Midbrain (tissue), 1 donor: ENCODE measurements at regions not wholly inside any gene's neighbourhood (a gene's known extent, or its start where the extent isn't known, plus 50 kb on each side); places are given as distances from the start of the nearest gene placed in this dataset.
"Not testable (repeated sequence)": the region's sequence is repeated elsewhere in the genome, so short reads cannot be mapped to it uniquely, and the experiment has no call there.

Experiments
- DNase-seq: peaks from one replicate; lab custom pipeline; 2025; lab: John Stamatoyannopoulos, UW

DNA sequence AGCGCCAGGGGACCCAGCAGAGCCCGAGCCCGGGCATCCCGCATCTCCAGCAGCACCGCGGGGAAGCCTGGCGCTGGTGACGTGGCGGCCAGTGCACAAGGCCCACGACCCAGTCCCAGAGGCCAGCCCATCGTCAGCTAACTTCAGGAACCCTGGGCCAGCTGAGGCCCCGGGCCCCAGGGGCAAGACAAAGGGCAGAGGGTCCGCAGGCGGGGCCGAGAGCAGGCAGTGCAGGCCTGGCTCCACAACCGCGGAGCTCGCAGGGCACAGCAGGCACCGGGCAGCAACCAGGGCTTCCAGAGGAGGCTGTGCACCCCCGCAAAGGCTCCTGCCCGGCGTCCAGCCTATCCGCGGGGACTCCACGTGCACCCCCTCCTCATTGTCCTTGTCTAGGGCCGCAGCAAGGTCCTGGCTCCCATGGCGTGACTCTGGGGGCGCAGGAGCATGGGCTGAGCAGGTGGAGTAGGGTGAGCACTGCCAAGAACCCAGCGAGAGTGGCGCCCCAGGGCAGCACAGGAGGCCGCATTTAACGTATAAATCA is 352.5 kb downstream of the KCNJ18 start:
- not testable (repeated sequence) for DNase-seq

GRCh38 chr17:22047521-22047920 is 355.2 kb downstream of the KCNJ18 start:
- not testable (repeated sequence) for DNase-seq

DNA sequence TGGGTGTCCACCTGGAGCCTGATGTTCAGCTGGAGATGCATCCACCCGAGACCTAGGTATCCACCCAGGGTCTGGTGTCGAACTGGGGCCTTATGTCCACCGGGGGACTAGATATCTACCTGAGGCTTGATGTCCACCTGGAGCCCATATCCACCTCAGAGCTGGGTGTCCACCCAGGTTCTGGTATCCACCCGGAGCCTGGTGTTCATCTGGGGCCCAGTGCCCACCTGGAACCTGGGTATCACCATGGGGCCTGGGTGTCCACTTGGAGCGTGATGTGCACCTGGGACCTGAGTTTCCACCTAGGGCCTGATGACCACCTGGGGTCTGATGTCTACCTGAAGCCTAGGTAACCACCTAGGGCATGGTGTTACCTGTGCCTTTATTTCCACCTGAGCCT is 355.9 kb downstream of the KCNJ18 start:
- DNase-seq, result not testable (repeated sequence)

- DNase-seq, result not testable (repeated sequence)
Measured at GRCh38 chr17:22050766-22051165, 358.4 kb downstream of the KCNJ18 start.

- DNase-seq, result not testable (repeated sequence)
Measured at GRCh38 chr17:22052715-22053114, 360.4 kb downstream of the KCNJ18 start.

GRCh38 chr17:22056566-22056965 is 364.2 kb downstream of the KCNJ18 start:
- not testable (repeated sequence) for DNase-seq

- not testable (repeated sequence) for DNase-seq
Measured at GRCh38 chr17:22075918-22076317, 383.6 kb downstream of the KCNJ18 start.

DNA sequence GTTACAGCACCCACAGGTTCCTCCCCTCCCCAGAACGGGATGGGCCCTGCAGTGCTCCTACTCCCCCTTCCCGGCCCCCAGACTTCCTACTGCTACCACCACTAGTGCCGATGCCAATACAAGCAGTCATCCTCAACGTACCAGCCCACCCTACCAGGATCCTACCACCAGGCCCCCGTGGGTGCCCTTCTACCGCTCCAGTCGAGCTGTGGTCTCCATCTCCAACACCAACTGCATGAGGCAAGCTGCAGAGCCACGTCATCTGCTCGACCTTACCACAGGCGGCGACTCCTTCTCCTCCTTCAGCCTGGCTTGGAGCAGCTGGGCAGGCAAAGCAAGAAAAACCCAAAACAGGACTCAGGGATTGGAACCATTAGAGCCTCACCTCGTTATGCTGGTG is 396.3 kb downstream of the KCNJ18 start:
- DNase-seq, result not testable (repeated sequence)

DNA sequence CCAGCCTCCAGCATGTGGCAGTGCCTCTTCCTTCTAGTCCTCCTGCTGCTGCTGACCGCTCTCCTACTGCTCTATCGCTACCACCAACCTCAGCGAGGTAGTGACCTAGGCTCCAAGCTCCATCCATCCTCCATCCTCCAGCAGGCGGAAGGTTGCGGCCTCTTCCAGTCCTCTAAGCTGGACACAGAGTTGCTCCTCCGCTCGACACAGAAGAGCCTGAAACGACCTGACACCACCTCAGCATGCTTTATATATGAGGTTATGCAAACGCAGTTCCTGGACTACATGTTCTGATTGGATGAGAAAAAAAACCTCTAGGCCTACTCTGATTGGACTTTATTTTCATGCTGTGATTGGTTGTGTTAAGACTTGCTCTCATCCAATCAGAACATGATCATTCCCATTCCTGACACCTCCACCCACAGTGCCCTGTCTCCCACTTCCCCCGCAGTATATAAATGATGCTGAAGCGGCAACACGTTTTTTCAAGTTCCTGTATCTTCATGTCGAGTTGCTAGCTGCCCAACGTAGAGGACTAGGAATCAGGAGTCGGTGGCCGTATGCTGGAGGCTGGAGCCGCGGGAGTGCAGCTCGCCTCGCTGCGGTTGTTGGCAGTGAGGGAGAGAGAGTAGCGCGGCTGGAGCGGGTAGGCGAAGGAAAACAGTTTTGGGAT is 398.1 kb downstream of the KCNJ18 start:
- DNase-seq, result no peak

GRCh38 chr17:22091041-22091679 is 398.8 kb downstream of the KCNJ18 start:
- not testable (repeated sequence) for DNase-seq

DNA sequence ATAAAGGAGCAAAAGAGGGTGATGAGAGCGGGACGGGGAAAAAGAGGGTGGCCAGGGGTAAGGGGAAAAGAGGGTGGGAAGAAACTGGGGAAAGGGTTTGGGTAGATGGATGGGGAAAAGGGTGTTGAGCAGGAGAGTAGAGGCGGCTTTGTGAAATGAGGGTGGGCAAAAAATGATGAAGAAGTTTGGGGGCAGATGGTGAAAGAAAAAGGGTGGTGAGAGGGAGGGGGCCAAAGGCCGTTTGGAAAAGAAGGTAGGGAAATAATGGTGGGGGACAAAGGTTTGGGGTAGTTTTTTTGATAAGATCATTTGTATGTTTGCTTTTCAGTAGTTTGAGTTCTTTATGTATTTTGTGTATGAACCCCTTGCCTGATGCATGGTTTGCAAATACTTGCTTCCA is 399.5 kb downstream of the KCNJ18 start:
- not testable (repeated sequence) for DNase-seq

DNA sequence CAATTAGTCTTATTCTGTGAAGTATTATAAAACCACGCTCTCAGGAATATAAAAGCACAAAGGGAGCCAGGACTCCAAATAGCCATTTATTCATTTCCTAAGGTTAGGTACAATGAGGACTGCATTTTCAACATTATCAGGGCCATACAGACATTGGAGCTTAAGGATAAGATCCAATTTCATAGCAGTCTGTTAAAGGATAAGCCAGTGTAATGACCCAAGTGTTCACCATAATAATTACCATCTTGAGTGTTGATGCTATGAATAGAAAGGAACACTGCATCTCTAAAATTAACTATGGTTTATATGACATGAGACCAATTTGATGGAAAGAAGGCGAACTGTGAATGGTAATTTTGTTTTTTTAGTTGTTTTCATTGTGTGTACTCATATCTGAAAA is 403.1 kb downstream of the KCNJ18 start:
- DNase-seq, result not testable (repeated sequence)

GRCh38 chr17:22099633-22100032 is 407.3 kb downstream of the KCNJ18 start:
- not testable (repeated sequence) for DNase-seq

DNA sequence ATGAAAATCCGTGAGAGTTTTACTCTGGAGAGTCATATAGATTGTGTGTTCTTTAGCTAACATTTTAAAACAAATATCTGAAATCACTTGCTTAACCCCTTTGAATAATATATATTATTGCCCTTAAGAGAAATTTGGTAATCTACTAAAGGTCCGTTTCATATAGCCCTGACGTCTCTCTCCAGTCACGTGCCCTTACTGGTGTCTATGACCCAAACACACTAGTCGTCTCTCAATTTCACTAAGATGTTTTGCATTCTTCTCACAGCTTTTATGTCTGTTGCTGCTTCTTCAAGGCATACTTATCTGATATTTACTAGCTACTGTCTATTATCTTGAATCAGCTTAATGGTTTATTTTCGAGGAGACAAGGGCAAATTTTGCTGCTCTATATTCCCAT is 409.9 kb downstream of the KCNJ18 start:
- DNase-seq, result no peak

GRCh38 chr17:22116720-22117119 is 424.4 kb downstream of the KCNJ18 start:
- not testable (repeated sequence) for DNase-seq

DNA sequence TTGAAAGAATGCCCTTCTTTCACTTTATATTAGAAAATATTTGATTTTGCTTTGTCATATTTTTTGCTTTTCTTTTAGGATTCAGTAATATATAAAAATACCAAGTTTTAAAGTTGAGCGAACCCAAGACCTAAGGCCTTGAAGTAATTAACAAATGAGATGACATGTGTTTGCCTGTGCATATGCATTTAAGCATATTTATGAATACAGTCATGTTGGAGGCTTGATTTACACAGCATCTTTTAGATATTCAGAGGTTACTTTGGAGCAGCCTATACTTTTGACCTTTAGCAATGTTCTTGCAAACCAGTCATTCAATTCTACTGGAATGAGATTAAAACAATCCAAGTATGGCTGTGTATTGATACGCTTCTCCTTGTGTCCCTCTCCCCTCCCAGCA is 425.1 kb downstream of the KCNJ18 start:
- not testable (repeated sequence) for DNase-seq

GRCh38 chr17:22119016-22119415 is 426.7 kb downstream of the KCNJ18 start:
- DNase-seq, result not testable (repeated sequence)

GRCh38 chr17:22119751-22120150 is 427.4 kb downstream of the KCNJ18 start:
- not testable (repeated sequence) for DNase-seq

DNA sequence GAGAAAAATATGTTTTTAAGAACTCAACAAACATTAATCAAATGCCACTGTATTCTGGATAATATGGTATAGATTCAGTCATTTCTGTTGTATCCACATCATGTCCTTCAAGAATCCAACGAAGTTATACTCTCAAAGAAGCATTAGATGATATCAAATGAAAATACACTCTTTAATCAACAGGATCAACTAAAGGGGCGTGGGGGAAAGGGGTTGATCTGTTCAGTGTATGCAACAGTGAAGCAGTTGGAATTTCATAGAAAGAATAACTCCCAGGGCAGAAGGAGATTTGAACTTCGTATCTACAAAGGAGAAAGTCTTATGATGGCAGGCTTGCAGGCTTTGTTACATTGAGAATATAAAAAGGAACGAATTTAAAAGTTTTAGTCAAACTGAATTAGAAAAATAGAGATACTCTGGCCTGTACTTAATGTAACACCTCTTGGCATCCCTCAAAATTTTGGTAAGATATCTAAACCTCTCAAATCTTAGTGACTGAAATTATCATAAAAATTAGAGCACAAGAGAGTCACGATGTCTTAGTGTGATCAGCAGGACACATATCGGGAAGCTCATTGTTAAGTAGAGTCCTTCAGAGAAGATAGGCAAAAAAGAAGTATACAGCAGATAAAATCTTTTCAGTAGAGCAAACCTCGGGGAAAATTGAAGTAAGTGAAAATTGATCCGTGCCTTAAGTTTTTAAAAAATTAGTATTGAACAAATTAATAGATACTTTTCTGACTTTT is 431.4 kb downstream of the KCNJ18 start:
- no peak for DNase-seq

DNA sequence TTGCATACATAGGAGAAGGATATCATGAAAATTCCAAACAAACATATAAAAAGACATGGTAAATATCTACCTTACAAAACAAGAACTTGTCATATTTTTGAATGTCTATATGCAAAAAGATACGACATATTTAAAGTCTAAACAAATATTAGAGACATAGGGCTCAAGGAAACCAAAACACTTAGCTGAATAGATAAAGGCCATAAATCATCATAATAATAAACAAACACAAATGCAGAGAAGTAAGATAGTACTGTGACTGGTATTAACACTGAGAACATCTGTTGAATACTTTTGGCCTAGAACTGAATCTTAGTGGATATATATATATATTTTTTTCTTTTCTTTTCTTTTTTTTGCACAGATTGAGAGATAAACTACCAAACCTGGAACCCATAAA is 435.8 kb downstream of the KCNJ18 start:
- no peak for DNase-seq

- DNase-seq, result no peak
Measured at GRCh38 chr17:22128723-22129122, 436.4 kb downstream of the KCNJ18 start.

GRCh38 chr17:22129920-22130319 is 437.6 kb downstream of the KCNJ18 start:
- DNase-seq, result not testable (repeated sequence)

GRCh38 chr17:22131740-22132139 is 439.4 kb downstream of the KCNJ18 start:
- DNase-seq, result no peak
